Aorta (tissue), 5 donors: ENCODE measurements at regions not wholly inside any gene's neighbourhood (a gene's known extent, or its start where the extent isn't known, plus 50 kb on each side); places are given as distances from the start of the nearest gene placed in this dataset.

Experiments used
- ATAC-seq: fragments of 200-7000 bp; cut with Tn5 transposase; one replicate; pipeline ENCODE4 v1.9.1; 2022; ENCODE audit warnings: moderate library complexity; ENCODE audit not compliant: low FRiP score
- DNase-seq, 2 donors: peaks; one replicate each; pipeline ENCODE4 v3.0.0-alpha.2; 2020
- H3K27ac ChIP-seq, 2 donors: one replicate each; pipeline ENCODE4 v1.5.1; 2013; ENCODE audit warnings: low read length in 2 of 2, mild to moderate bottlenecking in 2 of 2, moderate library complexity in 2 of 2, control low read depth in 1 of 2, inconsistent platforms in 1 of 2, low read depth in 1 of 2
- H3K27me3 ChIP-seq, 2 donors: one replicate each; pipeline ENCODE4 v1.6.1; 2013; ENCODE audit warnings: control low read depth in 1 of 2, low read length in 1 of 2, mild to moderate bottlenecking in 1 of 2, moderate library complexity in 1 of 2; ENCODE audit not compliant: insufficient read depth in 2 of 2, control insufficient read depth in 1 of 2
- H3K36me3 ChIP-seq, 2 donors: one replicate each; pipeline ENCODE4 v1.6.1; 2013; ENCODE audit warnings: control low read depth in 1 of 2, low read length in 1 of 2, mild to moderate bottlenecking in 1 of 2; ENCODE audit not compliant: insufficient read depth in 2 of 2, control insufficient read depth in 1 of 2
- H3K4me1 ChIP-seq, 2 donors: one replicate each; pipeline ENCODE4 v1.6.1; 2013; ENCODE audit warnings: low read length in 2 of 2, control low read depth in 1 of 2, mild to moderate bottlenecking in 1 of 2, moderate library complexity in 1 of 2; ENCODE audit not compliant: insufficient read depth in 2 of 2, control insufficient read depth in 1 of 2
- H3K4me3 ChIP-seq, 2 donors: one replicate each; pipeline ENCODE4 v1.5.1; 2013; ENCODE audit warnings: low read length in 2 of 2, control low read depth in 1 of 2, mild to moderate bottlenecking in 1 of 2
- H3K9me3 ChIP-seq: one replicate; pipeline ENCODE4 v1.6.1; 2013; ENCODE audit warnings: mild to moderate bottlenecking, low read length; ENCODE audit not compliant: control insufficient read depth
- WGBS, 2 donors: extraction: QIAGEN DNeasy Blood & Tissue Kit; methylation state at CpG; one replicate each; pipeline ENCODE4 v1.1.7; 2013; 5-methylcytosine and 5-hydroxymethylcytosine counted together
- intact Hi-C, 2 donors: fragments of 100-400 bp; cut with DNase I; formaldehyde crosslinking; loops; one replicate each; pipeline versions ENCODE4 v1.14.2 to v1.15.0; 2022
- donor health status: healthy with polysubstance abuse.
- donor health status: Bipolar disorder and iron deficiency.
- donor health status: DM: no; HTN: no; CAD: no.
- donor health status: DM: no; HTN: no; CAD: no.
- donor health status: DM: yes; HTN: yes; CAD: no.

DNA sequence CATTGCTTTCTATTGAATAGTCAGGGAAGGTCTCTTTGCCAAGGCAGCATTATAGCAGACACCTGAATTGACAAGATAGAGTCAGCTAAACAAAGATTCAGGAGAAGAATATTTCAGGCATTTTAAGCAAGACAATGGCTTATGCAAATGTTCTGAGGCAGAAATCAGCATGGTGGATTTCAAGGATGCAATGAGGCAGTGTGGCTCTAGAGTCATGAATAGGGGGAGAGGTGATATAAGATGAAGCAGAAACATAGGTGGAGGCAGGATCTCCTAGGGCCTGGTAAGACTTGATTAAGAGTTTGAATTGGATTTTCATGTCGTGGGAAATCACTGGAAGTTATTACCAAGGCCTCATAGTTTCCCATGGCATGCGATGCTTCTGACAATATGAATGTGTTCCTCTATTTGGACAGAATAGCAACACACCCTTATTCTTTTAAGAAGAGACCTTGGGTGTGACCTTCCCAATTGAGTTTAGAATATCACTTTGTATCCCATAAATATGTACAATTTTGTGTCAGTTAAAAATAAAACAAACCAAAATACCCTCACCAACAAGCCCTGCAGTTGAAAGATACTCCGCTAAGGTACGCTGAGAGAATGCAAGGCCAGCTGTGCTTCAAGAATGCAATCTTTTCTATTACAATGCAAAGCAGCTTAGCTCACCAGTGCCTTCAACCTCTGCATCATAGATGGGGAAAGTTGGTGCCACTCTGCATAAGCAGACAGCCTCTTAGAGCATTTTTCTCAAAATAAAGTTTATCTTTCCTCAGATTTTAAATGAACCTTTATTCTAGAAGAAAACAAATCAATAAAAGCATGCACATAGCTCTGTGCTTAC lies 139.6 kb upstream of the SALL1 start:
- intact Hi-C loops = no loop called here
- no peaks in the 10 kb centered on the region for H3K36me3 ChIP-seq
- no peak for ATAC-seq
- DNase-seq = no peak
- peaks cover 3% of the 10 kb centered on the region for H3K9me3 ChIP-seq
- no peaks in the 10 kb centered on the region for H3K4me1 ChIP-seq
- no peak overlapping the region for H3K27ac ChIP-seq
- no peak overlapping the region for H3K4me3 ChIP-seq
- H3K27me3 ChIP-seq = no peaks in the 10 kb centered on the region
- 39 to 51% methylated on average over 4 of the region's 4 CpGs for WGBS, 2 donors

DNA sequence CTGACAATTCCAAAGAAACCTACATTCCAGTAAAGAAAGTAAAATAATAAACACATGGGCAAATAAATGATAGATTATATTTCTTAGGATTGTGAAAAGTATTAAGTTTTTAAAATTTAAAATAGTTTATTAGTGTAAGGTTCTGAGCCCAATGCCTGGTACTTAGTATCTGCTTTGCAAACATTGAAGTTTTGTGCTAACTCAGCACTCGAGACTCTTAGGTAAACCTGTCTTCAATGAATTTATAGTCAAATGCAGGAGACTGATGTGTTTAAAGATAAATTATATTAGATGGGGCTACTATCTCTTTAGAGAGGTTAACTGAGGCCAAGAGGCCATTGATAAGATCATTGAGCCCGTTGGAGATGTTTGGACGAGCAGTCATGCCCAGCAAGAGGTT lies 138.3 kb upstream of the SALL1 start:
- H3K27ac ChIP-seq = no peak overlapping the region
- no peak overlapping the region for H3K4me3 ChIP-seq
- no peaks in the 10 kb centered on the region for H3K4me1 ChIP-seq
- DNase-seq (no peak), ATAC-seq (no peak)
- intact Hi-C loops = no loop called here
- WGBS, 2 donors = 27 to 32% methylated on average over 3 of the region's 3 CpGs
- H3K36me3 ChIP-seq = no peaks in the 10 kb centered on the region
- no peaks in the 10 kb centered on the region for H3K27me3 ChIP-seq
- H3K9me3 ChIP-seq = peaks cover 3% of the 10 kb centered on the region

DNA sequence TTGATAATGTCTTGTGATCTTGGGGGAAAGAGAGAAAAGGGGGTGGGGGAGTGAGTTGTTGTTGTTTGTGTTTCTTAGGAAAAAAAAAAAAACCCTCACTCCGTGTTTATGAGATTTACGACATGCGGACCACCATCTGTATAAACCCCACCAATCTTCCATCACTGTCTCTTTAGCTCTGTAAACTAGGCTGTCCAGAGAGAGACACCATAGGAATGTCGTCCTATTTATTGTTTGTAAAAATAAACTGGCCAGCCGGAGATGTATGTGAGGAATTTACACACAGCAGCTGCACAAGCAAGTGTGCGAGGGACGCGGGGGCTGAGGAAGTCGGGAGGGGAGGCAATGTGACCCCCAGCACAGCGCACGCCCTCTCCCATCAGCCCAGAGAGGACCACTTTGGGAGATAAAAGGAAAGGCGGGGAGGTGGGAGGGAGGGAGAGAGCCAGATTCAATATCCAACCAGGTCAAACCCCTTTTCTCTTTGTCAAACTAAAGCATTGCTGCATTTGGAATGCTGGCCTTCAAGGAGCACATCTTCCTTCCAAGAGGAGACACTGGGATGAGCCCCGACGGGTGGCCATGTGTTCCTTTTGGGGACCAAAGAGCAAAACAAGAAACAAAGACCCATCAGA lies 136.2 kb upstream of the SALL1 start:
- WGBS, 2 donors = 9 to 25% methylated on average over 14 of the region's 14 CpGs
- Histone ChIP-seq H3K4me1 (no peaks in the 10 kb centered on the region), H3K4me3 (no peak overlapping the region), H3K27ac (no peak overlapping the region), H3K36me3 (no peaks in the 10 kb centered on the region), H3K27me3 (no peaks in the 10 kb centered on the region), H3K9me3 (peaks cover 3% of the 10 kb centered on the region)
- ATAC-seq (no peak), DNase-seq (no peak)
- intact Hi-C loops = no loop called here

DNA sequence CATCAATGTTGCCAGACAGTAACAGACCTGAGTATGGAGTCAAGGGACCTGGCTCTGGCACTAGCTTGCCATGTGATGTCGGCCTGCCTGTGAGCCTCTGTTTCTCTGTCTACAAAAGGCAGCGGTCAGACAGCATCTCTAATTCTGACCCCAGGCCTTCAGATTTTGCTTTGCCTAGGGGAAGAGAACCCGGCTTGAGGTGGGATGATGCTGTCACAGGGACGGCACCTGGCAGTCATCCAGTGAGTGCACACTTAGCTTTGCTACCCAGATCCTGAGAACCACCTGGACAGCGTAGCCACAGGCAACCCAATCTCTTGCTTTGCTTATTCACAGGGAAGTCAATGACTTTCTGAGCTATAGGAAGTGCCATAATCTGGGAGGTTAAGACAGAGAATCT lies 135.2 kb upstream of the SALL1 start:
- no peak overlapping the region for H3K27ac ChIP-seq
- intact Hi-C loops = no loop called here

DNA sequence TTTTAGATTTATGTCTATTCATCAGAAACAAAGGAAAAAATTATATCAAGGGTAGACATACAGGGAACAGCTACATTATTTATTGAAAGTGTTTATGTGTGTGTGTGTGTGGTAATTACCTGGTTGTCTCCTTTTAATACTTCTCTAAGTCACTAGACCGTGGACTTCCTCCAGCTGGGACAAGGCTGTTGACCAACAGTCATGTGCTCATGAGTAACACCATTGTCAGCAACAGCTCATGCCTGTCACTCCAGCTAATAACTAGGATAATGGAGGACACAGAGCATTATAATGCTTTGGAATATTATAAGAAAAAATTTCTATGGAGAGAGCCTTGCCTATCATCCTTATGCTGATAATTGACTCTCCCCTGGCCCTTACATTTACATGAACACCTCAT lies 125.3 kb upstream of the SALL1 start:
- ATAC-seq = no peak
- 68 to 73% methylated on average over 1 of the region's 1 CpG for WGBS, 2 donors
- intact Hi-C loops = no loop called here

More for the DNA sequence above, 135.2 kb upstream of the SALL1 start:
- Histone ChIP-seq H3K9me3 (peaks cover 3% of the 10 kb centered on the region), H3K27me3 (no peaks in the 10 kb centered on the region), H3K4me1 (no peaks in the 10 kb centered on the region), H3K4me3 (no peak overlapping the region), H3K36me3 (no peaks in the 10 kb centered on the region)
- DNase-seq = no peak
- 80 to 85% methylated on average over 5 of the region's 5 CpGs for WGBS, 2 donors
- no peak for ATAC-seq

DNA sequence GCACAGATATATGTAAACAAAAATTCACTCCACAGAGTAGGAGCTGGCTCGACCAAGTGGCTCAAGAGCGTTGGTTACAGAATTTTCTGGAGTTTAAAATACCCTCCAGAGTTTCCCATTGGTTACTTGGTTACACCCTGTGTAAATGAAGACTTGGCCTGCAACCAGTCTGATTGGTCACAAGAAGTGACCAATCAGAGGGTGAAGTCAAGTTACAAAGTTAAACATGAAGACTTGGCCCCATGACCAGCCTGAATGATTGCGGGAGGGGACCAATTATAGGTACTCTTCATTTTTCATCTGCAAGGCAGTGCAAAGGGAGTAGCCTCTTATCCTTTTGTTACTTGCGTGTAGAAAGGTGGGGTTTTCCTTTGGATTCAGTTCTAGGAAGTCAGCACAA lies 121.3 kb upstream of the SALL1 start:
- H3K27me3 ChIP-seq = no peaks in the 10 kb centered on the region
- ATAC-seq = no peak
- intact Hi-C loops = no loop called here
- no peaks in the 10 kb centered on the region for H3K4me1 ChIP-seq
- H3K27ac ChIP-seq = no peak overlapping the region
- H3K36me3 ChIP-seq = no peaks in the 10 kb centered on the region
- no peak overlapping the region for H3K4me3 ChIP-seq
- no peak for DNase-seq
- WGBS, 2 donors = 80 to 83% methylated on average over 4 of the region's 4 CpGs
- H3K9me3 ChIP-seq = no peaks in the 10 kb centered on the region

More for the DNA sequence above, 125.3 kb upstream of the SALL1 start:
- DNase-seq = no peak
- no peak overlapping the region for H3K4me3 ChIP-seq
- peaks cover 2% of the 10 kb centered on the region for H3K9me3 ChIP-seq
- H3K36me3 ChIP-seq = no peaks in the 10 kb centered on the region
- H3K4me1 ChIP-seq = no peaks in the 10 kb centered on the region
- no peak overlapping the region for H3K27ac ChIP-seq
- no peaks in the 10 kb centered on the region for H3K27me3 ChIP-seq

DNA sequence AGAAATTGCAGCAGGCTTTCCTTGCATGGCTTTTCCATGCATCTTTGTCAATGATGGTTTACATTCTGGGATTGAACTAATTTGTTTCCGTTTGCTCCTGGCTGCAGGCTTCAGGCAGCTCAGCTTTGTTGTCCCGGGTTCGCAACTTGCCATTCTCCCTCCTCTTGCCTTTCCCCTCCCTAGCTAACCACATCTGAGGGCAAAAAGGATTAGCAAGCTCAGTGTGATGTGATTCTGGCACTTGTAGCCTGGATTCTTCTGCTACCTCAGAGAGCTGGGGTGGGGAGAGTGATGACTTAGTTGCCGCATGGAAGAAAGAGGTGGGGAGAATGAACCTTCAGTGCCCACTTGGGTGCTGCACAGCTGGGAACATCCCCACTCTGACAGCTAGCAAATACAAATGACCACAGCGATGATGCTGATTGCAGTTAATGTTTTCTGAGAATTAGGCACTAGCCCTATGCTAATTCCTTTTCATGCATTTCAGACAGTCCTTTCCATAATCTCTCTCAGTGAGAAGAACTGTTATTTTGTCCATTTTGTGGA lies 120.2 kb upstream of the SALL1 start:
- H3K4me1 ChIP-seq = no peaks in the 10 kb centered on the region
- no peak overlapping the region for H3K4me3 ChIP-seq
- no peaks in the 10 kb centered on the region for H3K9me3 ChIP-seq
- 56 to 59% methylated on average over 5 of the region's 5 CpGs for WGBS, 2 donors
- no peak for DNase-seq
- no peak overlapping the region for H3K27ac ChIP-seq
- intact Hi-C loops = no loop called here
- no peaks in the 10 kb centered on the region for H3K36me3 ChIP-seq
- H3K27me3 ChIP-seq = no peaks in the 10 kb centered on the region
- ATAC-seq = no peak

DNA sequence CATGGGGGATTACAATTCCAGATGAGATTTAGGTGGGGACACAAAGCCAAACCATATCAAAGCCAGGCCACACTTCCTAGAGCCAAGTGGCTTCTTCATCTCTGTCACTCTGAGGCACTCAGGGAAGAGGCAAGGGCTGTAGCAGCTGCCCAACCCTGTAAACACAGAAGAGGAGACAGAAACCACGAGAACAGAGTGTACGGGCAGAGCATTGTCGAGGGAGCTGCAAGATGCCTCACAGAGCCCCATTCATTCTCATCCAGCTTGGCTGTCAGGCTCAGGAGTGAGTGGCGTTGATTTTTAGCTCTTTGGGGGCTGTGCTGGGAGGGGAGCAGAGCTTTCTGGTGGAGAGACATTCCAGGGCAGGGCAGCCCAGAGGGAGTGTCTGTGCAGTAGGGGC lies 117.2 kb upstream of the SALL1 start:
- intact Hi-C loops = no loop called here
- Histone ChIP-seq H3K27me3 (no peaks in the 10 kb centered on the region), H3K27ac (no peak overlapping the region), H3K4me3 (no peak overlapping the region), H3K9me3 (no peaks in the 10 kb centered on the region), H3K4me1 (no peaks in the 10 kb centered on the region), H3K36me3 (no peaks in the 10 kb centered on the region)
- ATAC-seq (no peak), DNase-seq (no peak)
- WGBS, 2 donors = 1 to 6% methylated on average over 4 of the region's 4 CpGs

DNA sequence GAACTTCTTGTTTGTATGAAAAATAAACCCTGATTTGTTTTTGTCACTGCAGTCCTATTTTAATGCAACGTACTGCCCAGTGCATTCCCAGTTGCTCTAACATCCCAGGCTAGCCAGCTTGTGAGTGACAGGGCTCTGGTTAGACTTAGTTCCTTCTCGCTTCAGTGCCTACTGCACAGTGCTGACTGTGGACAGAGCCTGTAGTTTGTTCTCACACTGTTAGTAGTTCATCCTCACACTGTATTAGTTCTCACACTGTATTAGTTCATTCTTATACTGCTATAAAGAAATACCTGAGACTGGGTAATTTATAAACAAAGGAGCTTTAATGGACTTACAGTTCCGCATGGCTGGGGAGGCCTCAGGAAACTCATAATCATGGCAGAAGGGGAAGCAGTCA lies 116.6 kb upstream of the SALL1 start:
- H3K9me3 ChIP-seq = no peaks in the 10 kb centered on the region
- 56 to 65% methylated on average over 3 of the region's 3 CpGs for WGBS, 2 donors
- intact Hi-C loops = no loop called here
- H3K4me3 ChIP-seq = no peak overlapping the region
- DNase-seq (no peak), ATAC-seq (no peak)
- H3K27me3 ChIP-seq = no peaks in the 10 kb centered on the region
- H3K27ac ChIP-seq = no peak overlapping the region
- H3K4me1 ChIP-seq = no peaks in the 10 kb centered on the region
- H3K36me3 ChIP-seq = no peaks in the 10 kb centered on the region
